Hindlimb muscle (tissue), 1 donor: ENCODE measurements at regions not wholly inside any gene's neighbourhood (a gene's known extent, or its start where the extent isn't known, plus 50 kb on each side); places are given as distances from the start of the nearest gene placed in this dataset.

Source experiments
- DNase-seq: peaks from one replicate; pipeline ENCODE4 v3.0.0-alpha.2; 2013

GRCh38 chr22:49429066-49429465, 398.6 kb downstream of the BRD1 start:
- no peak for DNase-seq

- DNase-seq, result no peak
Observed at GRCh38 chr22:49427941-49428340, 399.7 kb downstream of the BRD1 start.

- no peak for DNase-seq
Observed at GRCh38 chr22:49427341-49427740, 400.3 kb downstream of the BRD1 start.

GRCh38 chr22:49426618-49427266, 400.9 kb downstream of the BRD1 start:
- DNase-seq, result no peak

GRCh38 chr22:49426098-49426497, 401.6 kb downstream of the BRD1 start:
- DNase-seq, result no peak

- no peak for DNase-seq
Observed at GRCh38 chr22:49425356-49425755, 402.3 kb downstream of the BRD1 start.

- DNase-seq, result no peak
Observed at GRCh38 chr22:49424893-49425270, 402.8 kb downstream of the BRD1 start.

GRCh38 chr22:49423125-49423650, 404.5 kb downstream of the BRD1 start:
- DNase-seq, result no peak

- no peak for DNase-seq
Observed at GRCh38 chr22:49422701-49423100, 405.0 kb downstream of the BRD1 start.

- DNase-seq, result no peak
Observed at GRCh38 chr22:49420651-49421050, 407.0 kb downstream of the BRD1 start.

GRCh38 chr22:49419661-49420060, 408.0 kb downstream of the BRD1 start:
- DNase-seq, result no peak

- DNase-seq, result no peak
Observed at GRCh38 chr22:49418943-49419342, 408.7 kb downstream of the BRD1 start.

GRCh38 chr22:49418341-49418894, 409.3 kb downstream of the BRD1 start:
- no peak for DNase-seq

- no peak for DNase-seq
Observed at GRCh38 chr22:49417833-49418232, 409.8 kb downstream of the BRD1 start.

- no peak for DNase-seq
Observed at GRCh38 chr22:49417326-49417725, 410.3 kb downstream of the BRD1 start.

- DNase-seq, result no peak
Observed at GRCh38 chr22:49415151-49415951, 412.3 kb downstream of the BRD1 start.

- no peak for DNase-seq
Observed at GRCh38 chr22:49413551-49413950, 414.1 kb downstream of the BRD1 start.

GRCh38 chr22:49413146-49413545, 414.5 kb downstream of the BRD1 start:
- DNase-seq, result no peak

- no peak for DNase-seq
Observed at GRCh38 chr22:49412236-49412635, 415.4 kb downstream of the BRD1 start.

GRCh38 chr22:49411236-49411635, 416.4 kb downstream of the BRD1 start:
- DNase-seq, result no peak

GRCh38 chr22:49408102-49408836, 419.4 kb downstream of the BRD1 start:
- no peak for DNase-seq

GRCh38 chr22:49406879-49407587, 420.6 kb downstream of the BRD1 start:
- no peak for DNase-seq
